HG02759 (cell line): ENCODE measurements at regions not wholly inside any gene's neighbourhood (a gene's known extent, or its start where the extent isn't known, plus 50 kb on each side); places are given as distances from the start of the nearest gene placed in this dataset.

Experiments
- ATAC-seq: cut with Tn5 transposase; IDR thresholded peaks from one replicate; pipeline ENCODE4 v1.9.1; 2021; ENCODE audit warnings: mild to moderate bottlenecking, moderate library complexity; ENCODE audit not compliant: unreplicated experiment

- ATAC-seq = no peak
These were observed 50.2 kb upstream of the PGRMC2 start for GRCh38 chr4:128337863-128338262.
